ENCODE measurements at regions not wholly inside any gene's neighbourhood (a gene's known extent, or its start where the extent isn't known, plus 50 kb on each side); places are given as distances from the start of the nearest gene placed in this dataset.
A peak's percentile ranks its signal among the peaks of the same experiment; 100 is the strongest.

GRCh38 chr3:86257955-86258641 lies 732.9 kb downstream of the VGLL3 start:
- no peak for DNase-seq

- no peak for DNase-seq
These were observed 736.5 kb downstream of the VGLL3 start for GRCh38 chr3:86254480-86254879.

- no peak for DNase-seq
These were observed 739.2 kb downstream of the VGLL3 start for GRCh38 chr3:86251781-86252180.

- DNase-seq: no peak
These were observed 741.1 kb downstream of the VGLL3 start for GRCh38 chr3:86249833-86250232.

GRCh38 chr3:86245360-86245759 lies 745.6 kb downstream of the VGLL3 start:
- peak; percentile 17 for DNase-seq

GRCh38 chr3:86244905-86245304 lies 746.0 kb downstream of the VGLL3 start:
- DNase-seq: no peak

GRCh38 chr3:86239946-86240345 lies 751.0 kb downstream of the VGLL3 start:
- no peak for DNase-seq

GRCh38 chr3:86234506-86235254 lies 756.3 kb downstream of the VGLL3 start:
- no peak for DNase-seq

GRCh38 chr3:86230762-86231161 lies 760.2 kb downstream of the VGLL3 start:
- no peak for DNase-seq

GRCh38 chr3:86229775-86230094 lies 761.2 kb downstream of the VGLL3 start:
- DNase-seq: no peak

- no peak for DNase-seq
These were observed 761.7 kb downstream of the VGLL3 start for GRCh38 chr3:86229086-86229774.

- no peak for DNase-seq
These were observed 762.8 kb downstream of the VGLL3 start for GRCh38 chr3:86228101-86228500.

- no peak for DNase-seq
These were observed 765.5 kb downstream of the VGLL3 start for GRCh38 chr3:86225461-86225860.

- DNase-seq: no peak
These were observed 769.3 kb downstream of the VGLL3 start for GRCh38 chr3:86221601-86222000.

- DNase-seq: no peak
These were observed 782.2 kb downstream of the VGLL3 start for GRCh38 chr3:86208772-86209171.

GRCh38 chr3:86182606-86183005 lies 808.3 kb downstream of the VGLL3 start:
- DNase-seq: no peak

GRCh38 chr3:86180696-86181095 lies 810.3 kb downstream of the VGLL3 start:
- DNase-seq: no peak

GRCh38 chr3:86178095-86178494 lies 812.9 kb downstream of the VGLL3 start:
- no peak for DNase-seq

GRCh38 chr3:86176445-86176784 lies 814.5 kb downstream of the VGLL3 start:
- DNase-seq: no peak

- DNase-seq: peak; percentile 8
These were observed 815.1 kb downstream of the VGLL3 start for GRCh38 chr3:86175593-86176444.

- DNase-seq: no peak
These were observed 815.9 kb downstream of the VGLL3 start for GRCh38 chr3:86175051-86175536.

- DNase-seq: no peak
These were observed 817.5 kb downstream of the VGLL3 start for GRCh38 chr3:86173401-86173800.

- no peak for DNase-seq
These were observed 822.4 kb downstream of the VGLL3 start for GRCh38 chr3:86168512-86168911.

Measured in NCI-H2029 treated with DMSO at 0.1 percent for 48 hours (cell line).